NCI-H446 treated with DMSO at 0.1 percent for 48 hours (cell line): ENCODE measurements at regions not wholly inside any gene's neighbourhood (a gene's known extent, or its start where the extent isn't known, plus 50 kb on each side); places are given as distances from the start of the nearest gene placed in this dataset.

ENCODE experiments used
- DNase-seq: peaks from one replicate; lab custom pipeline; 2025; lab: John Stamatoyannopoulos, UW

DNA sequence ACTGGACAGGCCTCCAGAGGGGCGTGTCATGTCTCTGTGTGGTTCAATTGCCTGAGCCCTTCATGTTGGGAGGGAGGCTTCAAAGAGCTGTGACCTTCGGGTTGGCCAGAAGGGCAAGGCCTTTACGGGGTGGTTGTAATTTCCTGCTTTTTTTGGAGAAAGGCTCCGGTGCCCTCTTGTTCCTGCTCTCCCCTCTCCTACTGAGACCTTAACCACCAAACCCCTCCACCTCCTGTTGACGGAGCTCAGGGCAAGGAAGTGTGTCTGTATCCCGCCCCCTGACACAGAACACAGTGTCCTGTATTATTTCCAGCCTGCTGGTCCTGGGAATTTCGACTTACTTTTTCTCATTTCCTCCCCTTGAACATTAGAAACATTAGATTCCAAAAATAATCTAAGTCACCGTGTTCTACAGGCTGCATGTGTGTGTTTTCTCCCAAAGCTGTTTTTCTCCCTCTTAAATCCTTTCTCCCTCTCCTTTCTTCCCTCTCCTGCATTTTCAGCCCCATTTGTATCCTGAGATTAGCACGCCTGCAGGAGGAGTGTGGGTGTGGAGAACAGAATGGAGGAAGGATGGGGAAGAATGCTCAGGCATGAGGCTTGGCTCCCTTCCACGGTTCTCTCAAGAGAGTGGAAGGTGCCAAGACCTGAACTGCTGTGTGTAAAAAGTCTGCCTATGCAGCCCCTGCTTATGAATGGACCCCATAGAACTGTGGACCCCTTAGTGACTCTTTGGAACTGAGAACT, 285.4 kb upstream of the ROPN1 start:
- DNase-seq: peak; percentile 40

DNA sequence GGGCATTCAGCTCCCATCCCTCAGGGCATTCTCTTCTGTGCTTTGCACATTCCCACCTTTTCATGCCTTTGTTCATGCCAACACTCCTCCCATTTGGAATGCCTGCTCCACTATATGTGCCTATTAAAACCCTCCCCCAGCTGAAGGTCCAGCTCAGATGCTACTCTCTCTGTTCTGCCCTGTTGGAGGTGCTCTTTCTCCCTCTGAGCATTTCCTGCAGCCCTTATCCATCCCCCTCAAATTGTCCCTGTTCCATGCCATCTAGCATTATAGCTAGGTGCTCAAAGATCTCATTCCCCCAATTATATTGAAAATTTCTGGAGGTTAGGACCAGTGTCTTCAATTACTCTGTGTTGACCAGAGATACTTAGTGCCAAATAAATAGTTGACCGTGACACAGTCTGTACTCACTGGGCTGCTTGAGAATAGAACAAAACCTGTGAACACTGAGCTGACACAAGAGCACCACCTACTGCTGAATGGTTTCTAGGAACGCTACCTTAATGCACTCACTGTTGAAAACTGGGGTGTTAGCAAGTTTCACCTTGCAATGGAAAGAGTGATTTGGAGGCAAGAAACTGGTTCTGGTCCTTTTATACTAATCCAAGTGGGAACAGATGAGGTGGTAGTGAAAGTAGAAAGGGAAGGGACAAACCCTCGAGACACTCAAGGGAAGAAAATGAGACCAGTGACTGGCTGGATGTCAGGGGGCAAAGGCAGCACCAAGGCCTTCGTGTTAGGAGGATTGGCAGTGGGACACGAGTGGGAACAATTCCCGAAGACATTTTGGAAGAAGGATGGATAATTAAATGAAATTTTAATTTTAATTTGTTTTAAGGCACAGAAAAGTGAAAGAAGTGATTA, 289.8 kb upstream of the ROPN1 start:
- DNase-seq: no peak

DNA sequence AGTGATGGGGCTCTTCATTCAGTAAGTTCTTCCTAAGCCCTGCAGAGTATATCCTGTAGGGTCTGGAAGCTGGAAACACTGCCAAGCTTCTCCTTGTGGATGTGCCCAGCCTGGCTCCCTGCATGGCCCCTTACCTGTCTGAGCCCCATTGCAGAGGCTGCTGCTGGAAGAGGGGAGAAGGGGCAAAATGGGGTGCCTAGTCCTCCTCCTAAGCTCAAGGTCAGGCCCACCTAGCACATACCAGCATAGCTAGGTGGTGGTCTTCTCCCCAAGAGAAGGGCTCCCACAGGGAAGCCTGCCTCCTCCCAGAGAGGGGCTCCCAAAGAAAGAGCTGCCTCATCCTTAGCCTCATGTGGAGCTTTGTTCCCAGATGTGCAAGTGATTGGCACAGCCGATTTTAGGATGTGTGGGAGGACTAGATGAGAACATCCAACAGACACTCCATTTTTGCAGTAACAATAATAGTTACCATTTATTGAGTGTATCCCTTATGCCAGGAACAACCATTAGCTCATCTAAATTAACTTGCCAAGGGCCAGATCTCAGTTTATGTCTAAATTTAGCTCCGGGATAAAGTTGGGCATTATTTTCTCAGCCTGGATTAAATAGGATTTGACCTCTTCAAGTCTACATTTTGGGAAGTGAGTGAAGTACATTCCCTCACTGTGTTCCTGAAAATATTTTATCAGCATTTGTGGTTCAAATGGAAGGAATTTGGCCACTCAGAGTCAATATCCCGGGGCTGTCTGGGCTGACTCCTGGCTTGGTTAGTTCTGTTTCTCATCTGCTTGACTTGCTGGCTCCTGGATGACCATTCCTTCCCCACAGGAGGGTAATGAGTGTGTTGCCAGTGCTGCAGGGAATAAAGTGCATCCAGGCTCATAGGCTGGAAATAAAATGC, 291.1 kb upstream of the ROPN1 start:
- no peak for DNase-seq

DNA sequence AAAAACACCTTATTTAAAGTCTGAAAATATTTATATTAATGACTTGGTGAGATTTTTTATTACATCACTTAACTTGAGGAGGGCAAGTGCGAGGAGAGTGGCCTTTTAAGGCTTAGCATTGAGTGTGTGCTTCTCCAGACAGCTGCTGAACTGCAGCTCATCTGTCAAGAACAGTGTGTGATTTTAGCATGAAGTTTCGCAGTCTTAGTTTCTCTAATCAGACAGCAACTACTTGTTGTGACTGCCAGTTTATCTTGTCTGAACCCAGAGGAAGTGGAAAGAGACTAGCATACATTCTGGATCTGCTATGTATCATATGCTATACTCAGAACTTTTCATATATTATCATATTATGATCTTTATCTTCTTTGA, 291.7 kb upstream of the ROPN1 start:
- no peak for DNase-seq

DNA sequence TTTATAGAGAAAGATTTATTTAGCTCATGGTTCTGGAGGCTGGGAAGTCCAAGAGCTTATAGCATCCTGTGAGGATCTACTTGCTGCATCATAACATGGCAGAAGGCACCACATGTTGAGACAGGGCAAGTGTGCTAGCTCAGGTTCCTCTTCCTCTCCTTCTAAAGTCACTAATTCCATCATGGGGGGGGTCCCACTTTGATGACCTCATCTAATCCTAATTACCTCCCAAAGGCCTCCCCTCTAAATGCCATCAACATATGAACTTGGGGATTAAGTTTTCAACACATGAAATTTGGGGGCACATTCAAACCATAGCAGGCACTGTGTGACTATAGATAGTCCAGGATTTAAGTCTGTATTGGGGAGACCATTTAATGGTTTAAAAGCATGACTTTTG, 297.1 kb upstream of the ROPN1 start:
- DNase-seq: no peak

DNA sequence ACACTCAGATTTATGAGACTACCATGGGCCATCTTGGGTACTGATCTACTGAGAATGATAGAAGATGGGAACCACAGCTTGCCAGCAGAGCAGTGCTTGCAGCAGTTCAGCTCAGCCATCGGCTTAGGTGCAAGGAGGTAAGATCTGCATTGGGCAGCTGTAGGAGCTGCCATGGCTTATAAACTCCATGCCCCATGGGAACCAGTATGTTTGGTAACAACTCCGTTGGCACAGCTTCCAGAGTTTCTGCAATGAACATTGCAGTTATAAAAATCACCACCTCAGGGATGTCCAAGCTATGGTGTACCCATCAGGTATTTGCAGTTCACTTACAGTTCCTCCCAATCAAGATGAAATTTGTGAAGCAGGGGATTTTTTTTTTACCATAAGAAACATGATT, 299.1 kb upstream of the ROPN1 start:
- DNase-seq: no peak

DNA sequence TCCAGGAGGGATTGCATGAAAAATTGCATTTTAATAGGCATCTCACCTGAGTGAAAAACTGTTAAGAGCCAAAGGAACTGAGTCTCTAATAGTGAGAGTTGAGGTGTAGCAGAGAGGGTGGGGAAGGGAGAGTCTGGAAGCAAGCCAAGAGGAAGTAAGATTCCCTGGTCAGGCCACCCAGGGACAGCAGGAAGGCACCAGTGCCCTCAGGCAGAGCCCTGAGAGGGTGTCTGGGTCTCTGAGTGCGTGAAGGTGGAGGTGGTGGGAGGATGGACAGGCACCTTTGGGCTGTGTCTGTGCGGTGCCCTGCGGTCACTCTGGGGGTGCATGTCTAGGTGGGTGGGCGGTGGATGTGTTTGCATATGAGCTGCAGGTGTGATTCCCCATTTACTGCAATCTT, 300.4 kb upstream of the ROPN1 start:
- no peak for DNase-seq

DNA sequence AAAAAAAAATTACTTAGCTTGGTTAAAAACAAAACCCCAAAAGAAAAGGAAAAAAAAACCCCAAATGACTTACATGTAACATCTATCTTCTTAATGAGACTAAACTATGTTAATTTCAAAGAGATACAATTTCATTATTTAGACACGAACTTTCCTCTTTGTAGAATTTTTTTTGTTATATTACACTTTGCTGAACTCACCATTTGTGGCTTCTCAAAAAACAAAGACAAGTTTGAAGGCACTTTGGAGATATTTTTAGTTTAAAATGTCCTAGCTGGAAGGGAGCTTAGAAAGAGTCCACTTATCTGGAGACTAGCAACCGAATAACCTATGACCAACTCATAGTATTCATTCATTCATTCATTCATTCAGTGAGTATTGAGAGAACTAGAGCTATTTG, 301.7 kb upstream of the ROPN1 start:
- DNase-seq: no peak

DNA sequence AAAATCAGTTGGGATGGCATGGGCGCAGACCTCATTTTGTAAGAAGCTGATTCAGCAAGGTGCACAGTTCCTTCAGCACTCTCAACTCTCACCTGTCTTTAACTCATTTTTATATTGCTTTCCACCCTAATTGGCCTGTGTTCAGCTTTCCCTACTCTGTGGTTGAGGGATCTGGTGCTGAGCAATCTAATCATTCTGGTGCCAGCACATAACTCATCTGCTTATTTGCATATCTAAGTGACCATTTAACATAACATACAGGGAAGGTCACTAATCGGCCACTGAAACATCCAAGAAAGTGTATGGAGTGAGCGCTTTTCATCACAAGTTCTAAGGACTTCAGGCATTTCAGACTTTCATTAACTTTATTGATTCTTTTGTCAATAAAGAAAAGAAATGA, 303.4 kb upstream of the ROPN1 start:
- no peak for DNase-seq

DNA sequence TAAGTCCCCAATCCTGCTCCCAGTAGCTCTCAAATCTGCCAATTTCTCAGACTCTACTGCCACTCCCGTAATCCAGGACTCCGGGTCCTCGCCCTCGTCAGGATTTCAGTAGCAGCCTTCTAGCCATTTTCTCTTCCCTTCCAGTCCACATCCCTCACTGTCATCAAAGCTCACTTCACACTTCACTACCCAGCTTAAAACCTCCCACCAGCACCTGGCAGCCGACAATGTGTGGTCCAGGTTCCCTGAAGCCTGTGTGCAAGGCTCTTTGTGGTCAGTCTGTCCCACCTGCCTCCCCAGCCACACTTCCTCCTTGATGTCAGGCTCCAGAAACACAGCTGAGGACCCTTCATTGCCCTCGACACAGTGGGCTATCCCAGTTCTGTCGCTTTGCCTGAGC, 304.5 kb upstream of the ROPN1 start:
- no peak for DNase-seq

DNA sequence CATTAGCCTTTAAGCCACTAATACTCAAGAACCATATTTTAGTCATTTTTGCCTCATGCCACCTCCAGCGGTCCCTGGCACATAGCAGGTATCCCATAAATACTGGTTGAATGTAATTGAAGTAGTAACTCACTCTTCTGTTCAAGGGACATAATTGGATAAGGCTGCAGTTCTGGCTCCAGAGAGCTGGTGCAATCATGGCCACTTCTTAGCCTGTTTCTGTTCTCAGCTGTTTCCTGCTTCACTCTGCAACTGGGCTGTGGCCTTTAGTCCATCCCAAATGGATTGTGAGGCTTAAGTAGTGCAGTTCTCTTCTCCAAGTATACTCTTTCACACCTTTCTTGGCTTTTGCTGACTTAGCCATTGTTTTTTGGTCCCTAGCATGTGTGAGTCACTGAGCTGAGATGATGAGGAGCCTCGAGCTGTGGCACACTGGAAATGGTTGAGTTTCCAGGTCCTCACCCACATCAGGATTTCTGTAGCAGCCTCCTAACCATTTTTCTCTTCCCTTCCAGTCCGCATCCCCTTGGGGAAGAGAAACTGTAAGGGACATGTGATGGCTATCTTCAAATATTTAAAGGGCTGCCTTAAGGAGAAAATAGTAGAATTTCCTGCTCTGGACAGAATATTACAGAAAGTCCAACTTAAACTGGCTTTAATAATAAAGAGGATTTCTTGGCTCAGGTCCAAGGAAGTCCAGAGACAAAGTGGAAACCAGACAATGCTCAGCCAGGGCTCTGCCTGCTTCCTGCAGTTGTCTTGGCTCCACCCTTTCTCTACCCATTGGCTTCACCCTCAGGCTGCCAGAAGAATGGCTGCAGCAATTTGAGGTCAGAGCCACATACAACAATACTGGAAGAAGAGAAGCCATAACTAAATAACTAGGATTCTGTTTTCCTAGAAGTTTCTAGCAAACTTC, 305.4 kb upstream of the ROPN1 start:
- no peak for DNase-seq

DNA sequence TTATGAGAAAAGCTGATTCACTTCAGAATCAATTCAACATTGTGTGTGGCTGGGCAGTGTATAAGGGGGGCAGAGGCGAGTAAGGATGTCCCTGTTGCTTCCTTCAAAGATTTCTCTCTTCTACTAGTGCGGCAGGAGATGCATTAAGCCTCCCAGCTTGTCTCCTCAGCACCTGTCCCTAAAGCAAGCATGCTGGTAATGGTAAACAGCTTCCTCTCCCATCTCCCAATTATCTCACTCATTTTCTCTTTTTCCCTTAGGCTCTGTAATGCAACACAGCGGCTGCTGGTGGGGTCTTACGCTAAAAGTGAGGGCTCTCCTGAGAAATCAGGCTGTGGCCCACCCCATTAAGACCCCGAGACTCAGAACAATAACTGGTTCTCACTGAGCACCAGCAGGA, 306.4 kb upstream of the ROPN1 start:
- no peak for DNase-seq

DNA sequence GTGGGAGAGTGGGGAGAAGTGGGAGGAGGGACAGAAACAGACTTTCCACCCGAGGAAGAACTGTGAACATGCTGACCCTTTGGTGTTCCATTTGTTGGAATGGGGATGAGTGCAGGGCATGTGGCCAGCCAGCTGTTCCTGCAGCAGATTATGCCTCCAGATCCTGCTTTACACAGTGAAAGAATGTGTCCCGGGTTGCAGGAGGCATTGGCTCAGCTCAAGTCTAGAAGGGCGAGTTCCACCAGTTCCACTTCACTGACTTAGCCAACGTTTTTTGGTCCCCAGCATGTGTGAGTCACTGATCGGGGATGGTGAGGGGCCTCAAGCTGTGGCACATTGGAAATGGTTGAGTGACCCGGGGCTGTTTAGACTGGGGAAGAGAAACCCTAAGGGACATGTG, 307.0 kb upstream of the ROPN1 start:
- no peak for DNase-seq

DNA sequence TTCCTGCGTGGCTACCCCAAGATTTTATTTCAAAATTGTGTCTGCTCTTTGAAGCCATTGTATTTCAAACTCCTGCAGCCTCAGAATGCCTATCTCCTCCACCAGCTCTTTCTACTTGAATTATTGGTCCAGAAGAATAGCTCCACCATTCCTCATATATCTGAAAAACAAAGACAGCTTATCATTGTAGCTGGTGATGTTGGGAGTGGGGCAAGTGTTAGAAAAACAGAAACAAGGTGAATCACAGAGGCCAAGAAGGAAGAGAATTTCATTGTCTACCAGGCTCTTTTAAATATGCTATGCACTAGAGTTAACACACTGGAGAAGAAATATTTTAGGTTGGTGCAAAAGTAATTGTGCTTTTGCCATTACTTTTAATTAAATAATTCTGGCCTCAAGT, 307.9 kb upstream of the ROPN1 start:
- no peak for DNase-seq

DNA sequence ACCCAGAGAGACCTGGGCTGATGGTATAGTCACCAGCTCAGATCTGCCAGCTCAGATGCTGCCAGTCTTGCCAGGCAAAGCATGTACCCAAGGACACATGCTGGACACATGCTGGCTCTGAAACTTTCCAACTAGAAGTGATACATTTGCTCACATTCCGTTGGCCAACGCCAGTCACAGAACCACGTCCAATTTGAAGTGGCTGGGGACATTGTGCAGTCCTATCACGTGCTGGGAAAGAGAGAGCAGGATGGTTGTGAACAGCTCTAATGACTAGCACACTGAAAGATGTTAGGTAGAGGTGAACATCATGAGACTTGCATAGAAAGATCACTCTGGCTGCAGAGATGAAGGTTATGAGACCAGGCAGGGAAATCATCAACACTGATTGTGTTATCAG, 308.5 kb upstream of the ROPN1 start:
- no peak for DNase-seq

DNA sequence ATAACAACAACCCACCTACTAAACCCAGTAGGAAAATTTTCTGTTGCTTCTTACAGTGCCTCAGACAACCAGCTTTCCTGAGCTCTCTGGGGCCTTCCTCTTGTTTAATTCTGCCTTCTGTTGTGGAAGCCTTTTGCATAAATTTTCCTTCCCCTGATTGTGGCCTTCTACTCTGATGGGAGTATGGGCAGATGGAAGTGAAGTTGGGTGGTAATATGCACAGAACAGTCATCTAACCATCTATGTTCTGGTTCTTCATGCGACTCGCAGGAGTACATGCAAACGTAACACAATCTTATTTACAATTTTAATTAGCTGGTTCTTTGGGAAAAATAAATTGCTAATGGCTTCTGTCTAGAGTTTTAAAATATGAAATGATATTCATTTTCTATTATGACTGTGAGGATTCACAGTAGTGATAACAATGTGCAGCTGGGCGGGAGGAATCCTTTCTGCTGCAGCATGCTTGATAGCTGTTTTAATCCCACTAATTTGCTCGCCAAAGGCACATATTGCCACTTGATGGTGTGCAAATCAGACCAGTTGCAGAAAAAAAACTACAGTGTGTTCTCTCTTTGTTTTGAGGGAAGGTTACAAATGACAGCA, 311.5 kb upstream of the ROPN1 start:
- DNase-seq: no peak

DNA sequence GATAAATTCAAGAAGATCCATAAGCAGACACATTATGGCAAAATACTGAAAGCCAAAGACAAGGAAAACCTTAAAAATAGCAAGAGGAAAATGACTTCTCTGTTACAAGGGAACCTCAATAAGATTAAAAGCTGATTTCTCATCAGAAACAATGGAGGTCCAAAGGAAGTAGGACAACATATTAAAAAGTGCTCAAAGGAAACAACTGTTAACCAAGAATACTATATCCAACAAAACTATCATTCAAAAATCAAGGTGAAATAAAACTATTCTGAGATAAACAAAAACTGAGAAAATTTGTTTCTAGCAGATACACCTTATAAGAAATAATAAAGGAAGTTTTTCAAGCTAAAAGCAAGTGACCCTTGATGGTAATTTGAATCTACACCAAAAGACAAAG, 314.7 kb upstream of the ROPN1 start:
- no peak for DNase-seq

DNA sequence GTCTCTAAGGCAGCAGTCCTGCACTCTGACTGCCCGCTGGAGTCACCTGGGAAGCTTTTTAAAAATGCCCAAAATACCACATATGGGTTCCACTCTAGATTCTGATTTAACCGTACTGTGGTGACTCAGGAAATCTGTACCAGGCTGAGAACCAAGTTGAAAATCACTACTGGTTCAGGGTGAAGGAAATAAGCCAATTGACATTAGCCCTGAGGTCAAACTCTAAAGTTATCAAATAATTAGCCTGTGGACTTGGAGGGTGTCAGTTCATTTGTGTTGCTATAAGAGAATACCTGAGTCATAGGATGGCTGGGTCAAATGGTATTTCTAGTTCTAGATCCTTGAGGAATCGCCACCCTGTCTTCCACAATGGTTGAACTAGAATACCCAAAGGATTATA, 321.7 kb upstream of the ROPN1 start:
- DNase-seq: no peak

DNA sequence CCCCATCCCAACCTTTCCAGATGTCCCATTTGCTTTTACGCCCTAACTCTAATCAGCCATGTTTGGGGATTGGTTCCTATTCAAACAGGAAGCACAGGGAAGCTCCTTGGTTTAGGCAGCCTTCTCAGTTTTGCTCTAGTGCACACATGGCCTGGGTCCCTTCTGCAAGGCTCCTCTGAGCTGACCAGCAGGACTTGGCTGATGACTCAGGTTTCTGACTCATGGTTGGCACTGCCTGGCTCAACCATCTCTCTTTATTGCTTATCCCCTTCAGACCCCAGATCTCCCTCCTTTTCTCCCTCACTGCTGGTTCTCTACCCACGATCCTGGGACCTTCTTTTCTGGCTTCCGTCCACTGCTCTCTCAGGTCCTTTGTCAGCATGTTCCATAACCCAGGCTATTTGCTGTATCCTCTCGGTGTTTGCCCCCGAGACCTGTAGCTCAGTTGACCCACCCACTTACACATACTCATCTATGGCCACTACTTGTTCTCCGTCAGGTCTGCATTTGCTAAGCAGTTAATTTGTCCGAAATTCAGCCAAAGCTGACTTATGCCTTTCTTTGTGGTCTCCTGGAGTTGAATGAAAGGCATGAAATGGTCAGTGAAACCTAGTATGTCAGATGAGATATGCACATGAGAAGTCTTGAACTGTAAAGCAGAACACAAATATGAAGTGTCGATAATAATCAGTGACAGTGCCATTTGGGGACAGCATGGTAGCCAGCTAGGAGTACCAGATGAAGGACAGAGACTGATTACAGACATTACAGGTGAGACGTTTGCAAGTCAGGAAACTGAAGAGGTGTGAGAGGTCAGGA, 323.5 kb upstream of the ROPN1 start:
- DNase-seq: peak; percentile 33

DNA sequence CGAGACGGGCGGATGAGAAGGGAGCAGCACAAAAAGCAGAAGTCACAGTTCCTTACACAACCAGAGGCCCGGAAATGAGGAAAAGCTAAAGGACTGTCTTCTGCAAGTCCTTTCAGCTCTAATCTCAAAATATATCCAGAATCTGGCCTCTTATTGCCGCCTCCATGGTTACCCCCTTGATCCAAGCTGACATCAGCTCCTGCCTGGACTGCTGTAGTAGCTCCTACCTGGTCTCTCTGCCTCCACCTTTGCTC, 324.0 kb upstream of the ROPN1 start:
- DNase-seq: no peak

DNA sequence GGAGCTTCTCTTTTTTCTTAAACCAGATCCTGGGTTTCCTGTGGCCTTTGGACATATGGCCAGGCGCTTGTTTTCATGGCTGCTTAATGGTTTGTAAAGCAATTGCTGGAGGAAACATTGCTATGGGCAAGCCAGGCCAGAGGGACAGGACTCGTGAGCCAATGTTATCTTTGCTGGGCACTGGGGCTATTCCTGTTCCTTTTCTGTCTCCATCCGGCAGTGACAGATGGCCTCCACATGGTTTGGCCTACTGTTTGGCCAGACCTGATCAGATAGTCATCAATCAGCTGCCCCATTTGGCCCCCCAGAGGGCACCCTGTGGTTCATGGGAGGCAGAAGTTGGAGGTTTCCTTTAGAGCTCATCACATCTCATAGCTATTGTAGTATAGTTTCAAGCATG, 326.1 kb upstream of the ROPN1 start:
- DNase-seq: peak; percentile 98
